ENCODE measurements at regions not wholly inside any gene's neighbourhood (a gene's known extent, or its start where the extent isn't known, plus 50 kb on each side); places are given as distances from the start of the nearest gene placed in this dataset.
"Not testable (repeated sequence)": the region's sequence is repeated elsewhere in the genome, so short reads cannot be mapped to it uniquely, and the experiment has no call there.

GRCh38 chr3:18557216-18557615 is 132.1 kb upstream of the SATB1 start:
- no peak for DNase-seq

GRCh38 chr3:18556503-18557135 is 131.5 kb upstream of the SATB1 start:
- no peak for DNase-seq

- no peak for DNase-seq
Measured at GRCh38 chr3:18556001-18556408, 130.9 kb upstream of the SATB1 start.

GRCh38 chr3:18552579-18553105 is 127.5 kb upstream of the SATB1 start:
- DNase-seq = not testable (repeated sequence)

GRCh38 chr3:18546632-18547031 is 121.5 kb upstream of the SATB1 start:
- DNase-seq = no peak

- no peak for DNase-seq
Measured at GRCh38 chr3:18544146-18544545, 119.0 kb upstream of the SATB1 start.

- DNase-seq = no peak
Measured at GRCh38 chr3:18538463-18539230, 113.5 kb upstream of the SATB1 start.

- no peak for DNase-seq
Measured at GRCh38 chr3:18533039-18533438, 107.9 kb upstream of the SATB1 start.

- no peak for DNase-seq
Measured at GRCh38 chr3:18531662-18532061, 106.5 kb upstream of the SATB1 start.

GRCh38 chr3:18529631-18530030 is 104.5 kb upstream of the SATB1 start:
- DNase-seq = no peak

- no peak for DNase-seq
Measured at GRCh38 chr3:18527691-18528090, 102.6 kb upstream of the SATB1 start.

- DNase-seq = no peak
Measured at GRCh38 chr3:18526667-18527066, 101.5 kb upstream of the SATB1 start.

GRCh38 chr3:18516170-18516569 is 91.0 kb upstream of the SATB1 start:
- DNase-seq = not testable (repeated sequence)

- no peak for DNase-seq
Measured at GRCh38 chr3:18513091-18513490, 88.0 kb upstream of the SATB1 start.

GRCh38 chr3:18512007-18512406 is 86.9 kb upstream of the SATB1 start:
- DNase-seq = no peak

GRCh38 chr3:18510947-18511346 is 85.8 kb upstream of the SATB1 start:
- DNase-seq = no peak

- no peak for DNase-seq
Measured at GRCh38 chr3:18507333-18507732, 82.2 kb upstream of the SATB1 start.

GRCh38 chr3:18505056-18505455 is 79.9 kb upstream of the SATB1 start:
- DNase-seq = no peak

- peak in 2 of 56 donors; percentile 1 to 8 for DNase-seq
Measured at GRCh38 chr3:18501679-18502343, 76.7 kb upstream of the SATB1 start.

GRCh38 chr3:18500322-18500721 is 75.2 kb upstream of the SATB1 start:
- DNase-seq = no peak

- no peak for DNase-seq
Measured at GRCh38 chr3:18499301-18499700, 74.2 kb upstream of the SATB1 start.

GRCh38 chr3:18494251-18494650 is 69.1 kb upstream of the SATB1 start:
- no peak for DNase-seq
